ENCODE measurements at regions not wholly inside any gene's neighbourhood (a gene's known extent, or its start where the extent isn't known, plus 50 kb on each side); places are given as distances from the start of the nearest gene placed in this dataset.
"Not testable (repeated sequence)": the region's sequence is repeated elsewhere in the genome, so short reads cannot be mapped to it uniquely, and the experiment has no call there.

DNA sequence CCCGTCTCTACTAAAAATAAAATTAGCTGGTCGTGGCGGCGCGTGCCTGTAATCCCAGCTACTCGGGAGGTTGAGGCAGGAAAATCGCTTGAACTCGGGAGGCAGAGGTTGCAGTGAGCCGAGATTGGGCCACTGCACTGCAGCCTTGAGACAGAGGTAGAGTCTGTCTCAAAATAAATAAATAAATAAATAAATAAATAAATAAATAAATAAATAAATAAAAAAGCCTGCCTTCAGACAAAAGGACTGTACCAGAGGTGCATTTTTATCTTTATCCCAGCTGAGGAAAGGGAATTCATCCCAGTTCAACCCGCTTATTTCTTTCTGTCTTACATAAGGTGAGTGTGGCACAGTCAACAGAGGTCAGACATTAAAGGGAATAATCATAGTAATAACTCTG is 141.6 kb upstream of the ZNF804A start:
- not testable (repeated sequence) for H3K27me3 ChIP-seq (replicated peaks); H3K4me3 ChIP-seq; H3K4me1 ChIP-seq (replicated peaks); H3K9me3 ChIP-seq (replicated peaks); H3K36me3 ChIP-seq; DNase-seq (ENCODE audit: low read depth in 1 of 2, low spot score in 2 of 2); H3K27ac ChIP-seq

DNA sequence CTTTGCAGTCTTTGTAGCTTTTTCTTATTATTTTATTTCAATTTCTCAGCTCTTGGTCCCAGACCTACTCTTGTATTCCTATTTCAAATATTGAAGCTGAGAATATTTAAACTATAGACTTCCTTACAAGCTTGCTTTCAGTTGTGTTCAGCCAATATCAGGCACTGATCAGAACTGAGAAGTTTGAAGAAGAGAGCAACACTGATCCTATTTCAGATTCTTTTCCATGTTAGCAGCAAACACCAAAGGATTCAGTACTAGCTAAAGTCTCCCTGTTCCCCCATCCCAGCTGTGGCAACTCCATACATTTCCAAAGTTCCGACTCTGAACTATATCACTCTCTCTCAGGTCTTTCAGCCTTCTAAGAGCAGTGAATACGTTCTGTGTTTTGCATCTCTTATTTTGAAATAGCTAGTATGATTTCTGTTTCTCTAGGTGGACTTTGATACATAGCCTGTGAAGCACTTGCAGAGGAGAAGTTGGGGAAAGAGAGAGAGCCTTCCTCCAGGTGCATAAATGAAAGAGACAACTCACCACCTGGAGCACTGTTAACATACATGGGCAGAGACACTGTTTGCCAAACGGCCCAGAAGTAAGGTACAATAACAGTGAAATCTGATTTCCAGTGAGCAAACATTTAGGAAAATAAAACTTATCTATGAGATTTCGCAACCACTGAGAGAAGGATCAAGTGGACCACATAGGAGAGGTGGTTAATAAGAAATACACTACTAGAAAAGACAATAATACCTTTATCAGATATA is 135.0 kb upstream of the ZNF804A start:
- Histone ChIP-seq H3K36me3 (no peaks in the 10 kb centered on the region), H3K9me3 (replicated peaks) (0 out of 2 replicates have a peak, but pooled peaks cover 2% of the 10 kb centered on the region), H3K4me3 (no peak overlapping the region), H3K27ac (no peak overlapping the region), H3K27me3 (replicated peaks) (peaks cover 3% of the 10 kb centered on the region; the same call in 1 of the 2 replicates), H3K4me1 (replicated peaks) (no peaks in the 10 kb centered on the region)
- DNase-seq (ENCODE audit: low read depth in 1 of 2, low spot score in 2 of 2): no peak

DNA sequence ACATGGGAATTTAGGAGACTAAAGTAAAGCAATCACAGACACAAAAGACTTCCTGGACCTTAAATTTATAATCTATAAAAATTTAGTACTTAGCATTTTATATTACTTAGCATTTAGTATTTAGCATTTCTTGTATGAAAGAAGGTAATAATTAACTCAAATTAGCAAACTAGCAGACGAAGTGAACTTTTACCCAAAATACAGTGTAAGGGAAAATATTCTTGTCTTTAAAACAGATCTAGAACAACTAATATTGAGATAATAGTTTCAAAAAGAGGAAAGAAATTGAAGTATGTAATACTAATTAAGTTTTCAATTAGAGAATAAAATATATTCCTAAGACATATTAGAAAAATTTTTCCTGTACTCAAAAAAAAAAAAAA is 134.5 kb upstream of the ZNF804A start:
- no peak for DNase-seq (ENCODE audit: low read depth in 1 of 2, low spot score in 2 of 2)
- no peaks in the 10 kb centered on the region for H3K36me3 ChIP-seq
- no peaks in the 10 kb centered on the region for H3K4me1 ChIP-seq (replicated peaks)
- H3K27ac ChIP-seq: no peak overlapping the region
- peaks cover 3% of the 10 kb centered on the region; the same call in 1 of the 2 replicates for H3K27me3 ChIP-seq (replicated peaks)
- 0 out of 2 replicates have a peak, but pooled peaks cover 2% of the 10 kb centered on the region for H3K9me3 ChIP-seq (replicated peaks)
- H3K4me3 ChIP-seq: no peak overlapping the region

DNA sequence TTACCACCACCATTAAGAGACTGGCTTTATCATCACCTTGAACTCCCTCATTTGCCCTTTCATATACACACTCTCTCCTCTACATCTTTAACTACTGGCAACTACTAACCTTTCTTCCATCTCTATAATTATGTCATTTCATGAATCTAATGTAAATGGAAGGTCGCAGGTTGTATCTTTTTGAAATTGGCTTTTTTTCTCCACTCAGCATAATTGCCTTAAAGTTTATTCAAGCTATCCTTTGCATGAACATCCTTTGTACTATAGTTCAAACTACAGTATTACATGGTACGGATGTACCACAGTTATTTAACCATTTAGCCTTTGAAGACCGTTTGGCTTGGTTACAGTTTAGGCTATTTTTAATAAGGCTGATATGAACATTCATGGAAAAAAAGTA is 129.5 kb upstream of the ZNF804A start:
- Histone ChIP-seq H3K27me3 (replicated peaks) (0 out of 2 replicates have a peak, but pooled peaks cover 3% of the 10 kb centered on the region), H3K4me1 (replicated peaks) (no peaks in the 10 kb centered on the region), H3K4me3 (no peak overlapping the region), H3K9me3 (replicated peaks) (no peaks in the 10 kb centered on the region), H3K36me3 (no peaks in the 10 kb centered on the region), H3K27ac (no peak overlapping the region)
- DNase-seq (ENCODE audit: low read depth in 1 of 2, low spot score in 2 of 2): no peak

DNA sequence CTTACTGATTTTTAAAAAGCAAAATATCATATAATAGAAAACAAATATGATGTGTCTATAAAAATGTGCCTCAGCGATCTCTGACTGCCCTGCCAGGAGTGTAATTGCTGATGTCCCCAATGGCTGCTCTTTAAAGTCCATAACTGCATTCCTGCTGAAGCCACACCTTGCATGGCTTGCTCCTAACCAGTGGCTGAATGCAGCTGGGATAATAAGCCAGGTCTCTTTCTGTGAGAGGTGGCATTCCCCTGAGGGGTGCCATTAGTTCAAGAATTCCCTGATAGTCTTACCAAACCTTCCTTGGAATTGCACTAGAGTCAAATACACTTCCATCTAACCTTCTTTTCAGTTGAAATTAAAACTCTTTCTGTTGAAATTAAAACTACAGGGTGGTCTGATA is 125.8 kb upstream of the ZNF804A start:
- Histone ChIP-seq H3K27ac (no peak overlapping the region), H3K4me3 (no peak overlapping the region), H3K9me3 (replicated peaks) (no peaks in the 10 kb centered on the region), H3K4me1 (replicated peaks) (no peaks in the 10 kb centered on the region), H3K36me3 (no peaks in the 10 kb centered on the region), H3K27me3 (replicated peaks) (no peaks in the 10 kb centered on the region)
- DNase-seq (ENCODE audit: low read depth in 1 of 2, low spot score in 2 of 2): no peak

DNA sequence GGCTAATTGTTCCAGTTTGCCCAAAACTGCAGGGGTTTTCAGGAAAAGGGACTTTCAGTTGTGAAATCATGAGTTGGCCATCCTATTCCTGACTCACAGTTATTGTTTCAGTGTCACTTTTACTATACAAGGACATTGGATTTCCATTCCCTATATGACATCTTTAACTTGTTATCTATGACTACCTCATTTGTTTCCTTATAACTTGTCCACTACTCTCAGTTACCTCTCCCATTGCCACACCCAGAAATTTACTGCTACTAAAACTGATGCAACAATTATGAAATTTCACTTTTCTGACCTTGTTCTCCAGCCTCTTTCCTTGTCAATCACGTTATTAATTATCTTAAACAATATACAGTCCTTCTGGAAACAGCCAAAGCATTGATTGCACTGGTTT is 116.5 kb upstream of the ZNF804A start:
- Histone ChIP-seq H3K27ac (no peak overlapping the region), H3K27me3 (replicated peaks) (no peaks in the 10 kb centered on the region), H3K36me3 (no peaks in the 10 kb centered on the region), H3K4me3 (no peak overlapping the region), H3K4me1 (replicated peaks) (no peaks in the 10 kb centered on the region), H3K9me3 (replicated peaks) (no peaks in the 10 kb centered on the region)
- DNase-seq (ENCODE audit: low read depth in 1 of 2, low spot score in 2 of 2): no peak

DNA sequence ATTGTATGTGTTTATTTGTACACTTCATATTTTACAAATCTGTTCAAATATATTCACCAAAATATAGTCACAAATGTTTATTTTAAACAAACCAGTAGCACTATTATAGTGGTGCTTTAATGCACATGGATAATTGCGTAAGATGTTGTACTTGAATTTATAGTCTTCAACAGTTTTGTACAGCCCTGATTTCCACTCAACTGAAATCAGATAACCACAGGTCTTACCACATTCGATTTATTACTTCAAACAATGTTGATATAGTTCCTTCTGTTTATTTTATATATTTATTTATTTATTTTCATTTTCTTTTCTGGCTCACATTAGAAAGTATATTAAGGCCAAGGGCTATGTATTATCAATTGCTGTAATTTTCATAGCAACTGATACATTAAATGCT is 99.4 kb upstream of the ZNF804A start:
- H3K9me3 ChIP-seq (replicated peaks): no peaks in the 10 kb centered on the region

DNA sequence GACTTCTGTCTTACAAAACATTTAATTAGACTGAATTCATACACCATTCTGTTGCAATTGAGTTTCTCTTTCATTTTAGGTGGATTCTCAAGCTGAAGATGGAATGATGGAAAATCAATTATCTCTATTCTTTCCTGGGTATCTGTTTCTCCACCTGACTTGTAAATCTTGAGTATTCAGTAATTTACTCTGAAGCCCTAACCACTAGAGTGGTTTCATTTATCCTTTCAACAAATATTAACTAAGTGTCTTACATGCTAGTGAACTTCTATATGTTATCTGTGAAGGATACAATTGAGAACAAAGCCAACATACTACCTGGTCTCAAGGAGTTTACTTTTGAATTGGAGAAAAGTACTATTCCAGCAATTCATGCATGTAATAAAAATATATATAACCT is 94.1 kb upstream of the ZNF804A start:
- H3K4me3 ChIP-seq: no peak overlapping the region
- H3K9me3 ChIP-seq (replicated peaks): no peaks in the 10 kb centered on the region

More for the DNA sequence above, 99.4 kb upstream of the ZNF804A start:
- Histone ChIP-seq H3K36me3 (no peaks in the 10 kb centered on the region), H3K27ac (no peak overlapping the region), H3K4me3 (no peak overlapping the region), H3K27me3 (replicated peaks) (no peaks in the 10 kb centered on the region), H3K4me1 (replicated peaks) (no peaks in the 10 kb centered on the region)
- no peak for DNase-seq (ENCODE audit: low read depth in 1 of 2, low spot score in 2 of 2)

DNA sequence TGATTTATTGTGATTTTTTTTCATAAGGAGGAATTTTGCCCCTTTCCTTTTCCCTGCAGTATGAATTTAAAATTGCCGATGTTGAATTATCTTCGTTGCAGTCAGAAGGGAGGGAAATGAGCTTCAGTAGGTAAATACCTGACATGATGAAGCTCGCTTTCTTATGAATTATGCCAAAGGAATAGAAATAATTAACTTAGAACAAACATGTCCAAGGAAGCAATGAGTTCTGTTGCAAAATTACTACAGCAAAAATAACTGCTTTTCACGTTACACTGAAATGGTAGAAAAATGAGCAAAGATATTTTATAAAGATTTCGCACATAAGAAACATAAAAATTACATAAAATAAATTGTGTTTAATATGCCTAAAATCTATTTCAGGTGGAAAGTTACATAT is 91.1 kb upstream of the ZNF804A start:
- H3K27me3 ChIP-seq (replicated peaks): no peaks in the 10 kb centered on the region
- H3K27ac ChIP-seq: no peak overlapping the region
- H3K4me3 ChIP-seq: no peak overlapping the region
- no peaks in the 10 kb centered on the region for H3K9me3 ChIP-seq (replicated peaks)
- no peaks in the 10 kb centered on the region for H3K4me1 ChIP-seq (replicated peaks)
- DNase-seq (ENCODE audit: low read depth in 1 of 2, low spot score in 2 of 2): no peak
- H3K36me3 ChIP-seq: no peaks in the 10 kb centered on the region

More for the DNA sequence above, 94.1 kb upstream of the ZNF804A start:
- H3K27ac ChIP-seq: no peak overlapping the region
- no peaks in the 10 kb centered on the region for H3K4me1 ChIP-seq (replicated peaks)
- H3K27me3 ChIP-seq (replicated peaks): no peaks in the 10 kb centered on the region
- H3K36me3 ChIP-seq: no peaks in the 10 kb centered on the region
- DNase-seq (ENCODE audit: low read depth in 1 of 2, low spot score in 2 of 2): no peak

DNA sequence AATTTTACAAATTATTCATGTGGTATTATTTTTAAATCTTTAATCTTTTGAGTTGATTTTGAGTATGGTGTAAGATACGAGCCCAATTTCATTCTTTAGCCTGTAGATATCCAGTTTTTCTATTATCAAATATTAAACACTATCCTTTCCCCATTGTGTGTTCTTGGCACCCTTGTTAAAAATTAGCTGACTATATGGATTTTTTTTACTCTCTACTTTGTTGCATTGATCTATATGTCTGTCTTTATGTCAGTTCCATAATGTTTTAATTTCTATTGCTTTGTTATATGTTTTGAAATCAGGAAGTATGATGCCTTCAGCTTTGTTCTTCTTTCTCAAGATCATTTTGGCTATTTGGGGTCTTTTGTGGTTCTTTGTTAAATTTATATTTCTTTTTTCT is 80.9 kb upstream of the ZNF804A start:
- no peak overlapping the region for H3K27ac ChIP-seq
- no peak for DNase-seq (ENCODE audit: low read depth in 1 of 2, low spot score in 2 of 2)
- no peaks in the 10 kb centered on the region for H3K9me3 ChIP-seq (replicated peaks)
- no peaks in the 10 kb centered on the region for H3K27me3 ChIP-seq (replicated peaks)
- no peak overlapping the region for H3K4me3 ChIP-seq
- no peaks in the 10 kb centered on the region for H3K36me3 ChIP-seq
- no peaks in the 10 kb centered on the region for H3K4me1 ChIP-seq (replicated peaks)

DNA sequence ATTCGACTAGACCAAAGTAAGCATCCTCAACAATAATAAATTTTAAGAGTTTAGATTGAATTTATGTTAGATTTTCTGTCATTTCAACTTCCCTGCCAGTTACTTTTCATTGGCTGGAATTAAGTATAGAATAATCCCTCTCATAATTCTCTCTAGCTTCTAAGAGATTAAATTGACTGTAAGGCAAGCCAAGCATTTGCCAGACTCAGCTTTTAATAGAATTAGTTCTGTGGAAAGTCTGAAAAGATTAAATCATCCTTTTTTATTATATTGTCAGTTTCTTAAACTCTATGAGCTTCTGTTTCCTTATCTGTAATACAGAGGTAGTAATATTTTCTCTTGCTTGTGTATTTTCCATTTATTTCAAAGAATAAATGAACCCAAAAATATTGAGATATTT is 77.9 kb upstream of the ZNF804A start:
- Histone ChIP-seq H3K27me3 (replicated peaks) (no peaks in the 10 kb centered on the region), H3K36me3 (no peaks in the 10 kb centered on the region), H3K4me3 (no peak overlapping the region), H3K4me1 (replicated peaks) (no peaks in the 10 kb centered on the region), H3K27ac (no peak overlapping the region), H3K9me3 (replicated peaks) (no peaks in the 10 kb centered on the region)
- DNase-seq (ENCODE audit: low read depth in 1 of 2, low spot score in 2 of 2): no peak

DNA sequence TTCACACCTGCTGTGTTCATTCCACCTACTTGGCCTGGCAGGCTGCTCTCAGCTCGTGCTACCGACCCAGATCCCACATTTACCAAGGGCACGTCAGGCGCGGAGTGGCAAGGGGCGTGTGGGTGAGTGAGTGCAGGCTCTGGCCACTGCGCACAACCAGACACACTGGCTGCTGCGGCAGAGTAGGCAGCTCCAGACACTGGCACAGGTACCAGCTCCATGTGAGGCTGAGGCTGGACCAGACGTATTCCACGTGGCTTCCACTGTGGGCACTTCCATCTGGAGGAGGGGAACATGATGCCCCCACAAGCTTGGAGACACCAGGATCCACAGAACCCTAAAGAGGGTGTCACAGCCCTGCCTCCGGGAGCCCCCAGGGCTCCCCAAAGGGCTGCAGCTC is 74.6 kb upstream of the ZNF804A start:
- Histone ChIP-seq H3K27ac (no peak overlapping the region), H3K27me3 (replicated peaks) (no peaks in the 10 kb centered on the region), H3K4me3 (no peak overlapping the region), H3K4me1 (replicated peaks) (no peaks in the 10 kb centered on the region), H3K9me3 (replicated peaks) (peaks cover 10% of the 10 kb centered on the region), H3K36me3 (no peaks in the 10 kb centered on the region)
- no peak for DNase-seq (ENCODE audit: low read depth in 1 of 2, low spot score in 2 of 2)

DNA sequence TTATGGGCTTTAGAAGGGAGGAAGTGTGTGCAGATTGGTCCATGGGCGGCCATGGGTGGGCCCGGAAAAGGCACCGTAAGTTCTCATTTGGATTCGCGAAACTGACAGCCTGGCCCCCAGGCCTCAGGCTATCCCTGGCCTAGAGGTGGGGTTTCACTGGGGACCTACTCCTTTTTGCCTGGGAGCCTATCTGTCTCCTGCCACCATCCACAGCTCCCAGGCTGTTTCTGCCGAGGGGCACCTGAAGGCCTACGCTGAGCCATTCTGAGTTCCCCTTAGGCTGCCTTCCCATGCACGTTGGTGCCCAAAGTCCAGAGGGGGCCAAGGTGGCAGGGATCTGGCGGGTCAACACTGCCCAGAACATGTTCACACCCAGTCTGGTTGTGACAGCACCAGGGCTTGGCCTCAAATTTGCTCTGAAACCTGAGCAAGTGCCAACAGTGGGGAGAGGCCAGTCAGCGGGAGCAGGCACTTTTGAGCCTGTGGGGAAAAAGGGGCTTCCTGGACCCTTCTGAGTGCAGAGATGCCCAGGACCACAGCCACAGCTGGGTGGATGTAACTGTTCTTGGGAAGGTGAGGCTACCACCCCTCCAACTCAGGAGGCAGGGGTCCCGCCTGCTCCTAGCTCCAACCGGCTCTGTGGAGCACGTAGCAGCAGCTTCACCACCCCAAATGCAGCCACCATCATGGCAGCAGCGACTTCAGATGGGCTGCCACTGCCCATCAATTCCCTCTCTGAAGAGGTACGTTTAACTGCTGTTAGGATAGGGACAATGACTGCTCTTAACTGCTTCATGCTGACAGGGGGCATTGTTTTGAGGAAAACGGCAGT is 73.6 kb upstream of the ZNF804A start:
- no peak overlapping the region for H3K27ac ChIP-seq
- H3K27me3 ChIP-seq (replicated peaks): no peaks in the 10 kb centered on the region
- H3K4me1 ChIP-seq (replicated peaks): no peaks in the 10 kb centered on the region
- peaks cover 10% of the 10 kb centered on the region for H3K9me3 ChIP-seq (replicated peaks)
- no peak for DNase-seq (ENCODE audit: low read depth in 1 of 2, low spot score in 2 of 2)
- no peak overlapping the region for H3K4me3 ChIP-seq
- no peaks in the 10 kb centered on the region for H3K36me3 ChIP-seq

DNA sequence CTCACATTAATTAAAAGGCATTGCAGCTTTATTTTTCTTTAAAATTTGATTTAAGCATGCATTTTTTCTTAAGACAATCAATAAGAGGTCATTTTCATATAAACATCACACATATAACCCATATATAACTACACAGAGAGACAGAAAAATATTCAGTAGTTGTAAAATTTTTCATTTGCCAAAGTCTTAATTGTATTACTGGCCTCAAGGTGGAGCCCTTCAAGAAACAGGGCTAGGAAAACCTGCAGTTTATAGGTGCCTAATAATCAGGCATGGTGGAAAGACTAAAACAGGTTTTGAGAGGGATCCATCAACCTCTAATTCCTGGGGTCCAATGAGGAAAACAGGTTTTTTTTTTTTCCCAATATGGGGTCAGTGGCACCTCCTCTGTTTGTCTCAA is 71.3 kb upstream of the ZNF804A start:
- no peak overlapping the region for H3K4me3 ChIP-seq
- DNase-seq (ENCODE audit: low read depth in 1 of 2, low spot score in 2 of 2): no peak
- no peak overlapping the region for H3K27ac ChIP-seq
- no peaks in the 10 kb centered on the region for H3K36me3 ChIP-seq
- H3K27me3 ChIP-seq (replicated peaks): no peaks in the 10 kb centered on the region
- peaks cover 10% of the 10 kb centered on the region for H3K9me3 ChIP-seq (replicated peaks)
- no peaks in the 10 kb centered on the region for H3K4me1 ChIP-seq (replicated peaks)
